ENCODE measurements at regions not wholly inside any gene's neighbourhood (a gene's known extent, or its start where the extent isn't known, plus 50 kb on each side); places are given as distances from the start of the nearest gene placed in this dataset.
A peak's percentile ranks its signal among the peaks of the same experiment; 100 is the strongest.
"Not testable (repeated sequence)": the region's sequence is repeated elsewhere in the genome, so short reads cannot be mapped to it uniquely, and the experiment has no call there.

GRCh38 chr7:138395763-138396162, 64.3 kb upstream of the TRIM24 start:
- DNase-seq (ENCODE audit: low spot score): no peak
- no peak for TF ChIP-seq CTCF (IDR thresholded peaks at IDR 0.05; ENCODE audit: unreplicated experiment)
- no peaks in the 10 kb centered on the region for H3K9me3 Mint-ChIP-seq (ENCODE audit: unreplicated experiment)
- H3K4me3 Mint-ChIP-seq (ENCODE audit: unreplicated experiment): no peak overlapping the region
- H3K36me3 Mint-ChIP-seq (ENCODE audit: low read depth, unreplicated experiment): no peaks in the 10 kb centered on the region
- peaks cover 5% of the 10 kb centered on the region for H3K27me3 Mint-ChIP-seq (ENCODE audit: unreplicated experiment)
- H3K4me1 Mint-ChIP-seq (ENCODE audit: unreplicated experiment): peaks cover 8% of the 10 kb centered on the region
- H3K27ac Mint-ChIP-seq (ENCODE audit: unreplicated experiment): peak overlapping the region; percentile 84

GRCh38 chr7:138396251-138397070, 63.6 kb upstream of the TRIM24 start:
- Mint-ChIP-seq H3K4me3 (ENCODE audit: unreplicated experiment) (no peak overlapping the region), H3K9me3 (ENCODE audit: unreplicated experiment) (no peaks in the 10 kb centered on the region), H3K27ac (ENCODE audit: unreplicated experiment) (peak overlapping the region; percentile 84), H3K36me3 (ENCODE audit: low read depth, unreplicated experiment) (no peaks in the 10 kb centered on the region), H3K27me3 (ENCODE audit: unreplicated experiment) (peaks cover 5% of the 10 kb centered on the region), H3K4me1 (ENCODE audit: unreplicated experiment) (peaks cover 8% of the 10 kb centered on the region)
- no peak for DNase-seq (ENCODE audit: low spot score)
- no peak for TF ChIP-seq CTCF (IDR thresholded peaks at IDR 0.05; ENCODE audit: unreplicated experiment)

GRCh38 chr7:138397071-138397433, 63.0 kb upstream of the TRIM24 start:
- H3K27ac Mint-ChIP-seq (ENCODE audit: unreplicated experiment); H3K4me3 Mint-ChIP-seq (ENCODE audit: unreplicated experiment); H3K4me1 Mint-ChIP-seq (ENCODE audit: unreplicated experiment); H3K36me3 Mint-ChIP-seq (ENCODE audit: low read depth, unreplicated experiment); DNase-seq (ENCODE audit: low spot score); H3K27me3 Mint-ChIP-seq (ENCODE audit: unreplicated experiment); H3K9me3 Mint-ChIP-seq (ENCODE audit: unreplicated experiment): not testable (repeated sequence)

GRCh38 chr7:138398857-138399256, 61.2 kb upstream of the TRIM24 start:
- Mint-ChIP-seq H3K27me3 (ENCODE audit: unreplicated experiment) (peaks cover 10% of the 10 kb centered on the region), H3K9me3 (ENCODE audit: unreplicated experiment) (no peaks in the 10 kb centered on the region)

GRCh38 chr7:138400400-138400886, 59.6 kb upstream of the TRIM24 start:
- Mint-ChIP-seq H3K9me3 (ENCODE audit: unreplicated experiment) (no peaks in the 10 kb centered on the region), H3K27ac (ENCODE audit: unreplicated experiment) (peak overlapping the region; percentile 87), H3K4me1 (ENCODE audit: unreplicated experiment) (peaks cover 9% of the 10 kb centered on the region), H3K4me3 (ENCODE audit: unreplicated experiment) (peak overlapping the region; percentile 14), H3K36me3 (ENCODE audit: low read depth, unreplicated experiment) (peaks cover 9% of the 10 kb centered on the region), H3K27me3 (ENCODE audit: unreplicated experiment) (peaks cover 10% of the 10 kb centered on the region)
- DNase-seq (ENCODE audit: low spot score): no peak
- no peak for TF ChIP-seq CTCF (IDR thresholded peaks at IDR 0.05; ENCODE audit: unreplicated experiment)

More at GRCh38 chr7:138398857-138399256, 61.2 kb upstream of the TRIM24 start:
- Mint-ChIP-seq H3K27ac (ENCODE audit: unreplicated experiment) (no peak overlapping the region), H3K36me3 (ENCODE audit: low read depth, unreplicated experiment) (peaks cover 2% of the 10 kb centered on the region), H3K4me1 (ENCODE audit: unreplicated experiment) (peaks cover 8% of the 10 kb centered on the region), H3K4me3 (ENCODE audit: unreplicated experiment) (no peak overlapping the region)
- no peak for DNase-seq (ENCODE audit: low spot score)
- TF ChIP-seq CTCF (IDR thresholded peaks at IDR 0.05; ENCODE audit: unreplicated experiment): no peak
